Upper lobe of left lung (tissue), 4 donors: ENCODE measurements at regions not wholly inside any gene's neighbourhood (a gene's known extent, or its start where the extent isn't known, plus 50 kb on each side); places are given as distances from the start of the nearest gene placed in this dataset.

Experiments used
- CTCF ChIP-seq, 6 experiments: fragments of 450-650 bp in 4 of 6; fragments of 200-600 bp in 2 of 6; sonication (generic) in 2 of 6; IDR thresholded peaks; one replicate each; pipeline ENCODE4 v1.5.1; 2016 to 2019; ENCODE audit warnings: antibody characterized with exemption in 6 of 6
- EP300 ChIP-seq, 4 donors: sonication (generic); formaldehyde crosslinking; IDR thresholded peaks; one replicate each; pipeline ENCODE4 v1.5.1; 2017; ENCODE audit warnings: antibody characterized with exemption in 4 of 4, control low read depth in 2 of 4
- POLR2AphosphoS5 ChIP-seq, 2 donors: sonication (generic); formaldehyde crosslinking; IDR thresholded peaks; one replicate each; pipeline ENCODE4 v1.5.1; 2017; ENCODE audit warnings: antibody characterized with exemption in 2 of 2

- no peak for TF ChIP-seq CTCF (IDR thresholded peaks at IDR 0.05)
- TF ChIP-seq POLR2AphosphoS5 (IDR thresholded peaks at IDR 0.05), result no peak
- no peak for TF ChIP-seq EP300 (IDR thresholded peaks at IDR 0.05)
Measured at GRCh38 chr4:162640152-162640551, 476.4 kb upstream of the FSTL5 start.
